Fibroblast of lung (primary cell): ENCODE measurements at regions not wholly inside any gene's neighbourhood (a gene's known extent, or its start where the extent isn't known, plus 50 kb on each side); places are given as distances from the start of the nearest gene placed in this dataset.

Experiments
- DNase-seq, 2 donors: peaks; one replicate each; pipeline versions ENCODE4 v3.0.0 to v3.0.0-alpha.2; 2010; ENCODE audit warnings: low read depth in 2 of 2
- H2AFZ ChIP-seq: 2 replicates; pipeline ENCODE4 v1.5.1; 2012; ENCODE audit warnings: low read length, control low read depth, inconsistent platforms
- H3K27ac ChIP-seq: 2 replicates; pipeline ENCODE4 v1.5.1; 2011; ENCODE audit warnings: low read length, control low read depth; ENCODE audit not compliant: insufficient read depth
- H3K27me3 ChIP-seq: 2 replicates; pipeline ENCODE4 v1.5.1; 2011; ENCODE audit warnings: mild to moderate bottlenecking, low read length; ENCODE audit not compliant: control insufficient read depth, insufficient read depth
- H3K36me3 ChIP-seq: 2 replicates; pipeline ENCODE4 v1.5.1; 2011; ENCODE audit warnings: low read length; ENCODE audit not compliant: control insufficient read depth, insufficient read depth
- H3K4me1 ChIP-seq: 2 replicates; pipeline ENCODE4 v1.5.1; 2011; ENCODE audit warnings: low read length; ENCODE audit not compliant: control insufficient read depth, insufficient read depth; ENCODE audit errors: extremely low read depth
- H3K4me2 ChIP-seq: 2 replicates; pipeline ENCODE4 v1.5.1; 2011; ENCODE audit warnings: low read length, control low read depth; ENCODE audit not compliant: insufficient read depth; ENCODE audit errors: extremely low read depth
- H3K4me3 ChIP-seq, 4 experiments: fragments of 200-600 bp in 1 of 4; sonication (generic) in 1 of 4; replicated peaks in 1 of 4; 2 replicates each; pipeline ENCODE4 v1.5.1; 2011 to 2016; ENCODE audit warnings: low read length in 4 of 4, low read depth in 3 of 4, mild to moderate bottlenecking in 3 of 4, control low read depth in 2 of 4, inconsistent platforms in 1 of 4, mixed read lengths in 1 of 4; ENCODE audit not compliant: insufficient read depth in 1 of 4; ENCODE audit errors: control extremely low read depth in 1 of 4
- H3K79me2 ChIP-seq: 2 replicates; pipeline ENCODE4 v1.5.1; 2012; ENCODE audit warnings: mild to moderate bottlenecking, low read length, inconsistent platforms; ENCODE audit not compliant: control insufficient read depth, insufficient read depth
- H3K9ac ChIP-seq: 2 replicates; pipeline ENCODE4 v1.5.1; 2011; ENCODE audit warnings: mild to moderate bottlenecking, low read length, control low read depth; ENCODE audit not compliant: insufficient read depth
- H3K9me3 ChIP-seq: 2 replicates; pipeline ENCODE4 v1.5.1; 2012; ENCODE audit warnings: low read depth, low read length; ENCODE audit not compliant: control insufficient read depth, insufficient read depth
- H4K20me1 ChIP-seq: 2 replicates; pipeline ENCODE4 v1.5.1; 2011; ENCODE audit warnings: low read length; ENCODE audit not compliant: control insufficient read depth, insufficient read depth; ENCODE audit errors: extremely low read depth
- CTCF ChIP-seq, 2 donors: IDR thresholded peaks in 1 of 2; conservative IDR thresholded peaks in 1 of 2; 1 replicate in 1 of 2; 2 replicates in 1 of 2; pipeline ENCODE4 v1.5.1; 2011 to 2012; ENCODE audit warnings: low read length in 2 of 2, control low read depth in 1 of 2, inconsistent platforms in 1 of 2, low read depth in 1 of 2, mild to moderate bottlenecking in 1 of 2
- EZH2 ChIP-seq: IDR thresholded peaks from 2 replicates; pipeline ENCODE4 v1.5.1; 2012; ENCODE audit warnings: low read length, control low read depth, mild to moderate bottlenecking; ENCODE audit errors: missing control alignments

DNA sequence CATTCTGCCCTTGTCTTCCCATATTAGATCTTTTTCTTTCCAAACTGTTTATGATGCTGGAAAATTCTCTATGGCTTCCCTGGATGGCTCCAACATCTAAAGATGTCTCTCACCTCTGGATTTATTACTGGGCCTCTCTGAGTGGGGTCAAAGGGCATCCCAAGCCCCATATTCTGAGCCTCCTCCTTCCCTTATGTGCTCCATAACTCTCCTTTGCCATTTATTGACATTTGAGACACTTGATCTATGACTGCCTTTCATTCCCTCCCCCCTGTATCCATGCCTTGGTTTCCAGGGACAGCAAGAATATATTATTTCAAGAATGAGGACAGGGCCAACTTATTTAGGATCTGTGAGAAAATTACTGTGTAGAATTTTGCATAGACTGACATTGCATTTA is 369.3 kb upstream of the ONECUT1 start:
- Histone ChIP-seq H3K36me3 (no peaks in the 10 kb centered on the region), H3K9ac (no peak overlapping the region)

DNA sequence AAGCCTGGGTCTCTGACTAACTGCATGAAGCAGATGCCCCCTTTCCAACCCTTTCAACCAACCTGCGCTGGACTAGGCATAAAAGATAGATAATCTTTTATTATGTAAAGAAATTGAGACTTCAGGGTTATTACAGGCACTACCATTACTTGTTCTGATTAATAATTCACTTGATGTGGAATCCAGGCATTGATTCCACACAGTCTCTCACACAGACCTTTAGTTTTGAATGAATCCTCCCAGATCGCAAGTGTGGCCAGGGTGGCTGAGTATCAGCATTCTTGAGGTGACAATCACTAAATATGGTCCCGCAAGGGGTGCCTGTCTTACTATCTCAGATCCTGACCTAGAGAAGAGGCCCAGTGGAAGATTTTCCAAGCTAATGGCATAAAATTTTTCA is 368.9 kb upstream of the ONECUT1 start:
- no peak for DNase-seq
- H3K4me1 ChIP-seq = no peaks in the 10 kb centered on the region
- H3K36me3 ChIP-seq = no peaks in the 10 kb centered on the region

More for the DNA sequence above, 369.3 kb upstream of the ONECUT1 start:
- no peak overlapping the region for H3K27ac ChIP-seq
- no peaks in the 10 kb centered on the region for H4K20me1 ChIP-seq
- TF ChIP-seq CTCF (conservative IDR thresholded peaks at IDR 0.05 in 1 of 2, IDR thresholded peaks at IDR 0.05 in 1 of 2; ENCODE audit: low read depth in 1 of 2, low read length in 2 of 2) = no peak
- TF ChIP-seq EZH2 = no peak
- H3K27me3 ChIP-seq = no peaks in the 10 kb centered on the region
- H2AFZ ChIP-seq = no peak overlapping the region
- no peaks in the 10 kb centered on the region for H3K9me3 ChIP-seq
- no peak overlapping the region for H3K4me3 ChIP-seq
- no peak overlapping the region for H3K4me2 ChIP-seq
- no peaks in the 10 kb centered on the region for H3K79me2 ChIP-seq
- no peaks in the 10 kb centered on the region for H3K4me1 ChIP-seq
- no peak for DNase-seq

GRCh38 chr15:53133255-53133850 is 343.2 kb upstream of the ONECUT1 start:
- Histone ChIP-seq H3K4me3 (no peak overlapping the region), H4K20me1 (no peaks in the 10 kb centered on the region), H3K9ac (no peak overlapping the region), H3K4me1 (no peaks in the 10 kb centered on the region), H3K9me3 (no peaks in the 10 kb centered on the region), H3K36me3 (no peaks in the 10 kb centered on the region), H2AFZ (no peak overlapping the region), H3K27ac (no peak overlapping the region), H3K79me2 (no peaks in the 10 kb centered on the region), H3K27me3 (no peaks in the 10 kb centered on the region), H3K4me2 (no peak overlapping the region)
- TF ChIP-seq EZH2 = no peak
- no peak for TF ChIP-seq CTCF (conservative IDR thresholded peaks at IDR 0.05 in 1 of 2, IDR thresholded peaks at IDR 0.05 in 1 of 2; ENCODE audit: low read depth in 1 of 2, low read length in 2 of 2)
- no peak for DNase-seq

More for the DNA sequence above, 368.9 kb upstream of the ONECUT1 start:
- Histone ChIP-seq H3K9me3 (no peaks in the 10 kb centered on the region), H2AFZ (no peak overlapping the region), H3K9ac (no peak overlapping the region), H3K4me2 (no peak overlapping the region), H3K27me3 (no peaks in the 10 kb centered on the region), H3K27ac (no peak overlapping the region), H3K79me2 (no peaks in the 10 kb centered on the region), H3K4me3 (no peak overlapping the region), H4K20me1 (no peaks in the 10 kb centered on the region)
- TF ChIP-seq EZH2 (no peak), CTCF (conservative IDR thresholded peaks at IDR 0.05 in 1 of 2, IDR thresholded peaks at IDR 0.05 in 1 of 2; ENCODE audit: low read depth in 1 of 2, low read length in 2 of 2) (no peak)
